ENCODE measurements at regions not wholly inside any gene's neighbourhood (a gene's known extent, or its start where the extent isn't known, plus 50 kb on each side); places are given as distances from the start of the nearest gene placed in this dataset.

- ChIA-PET POLR2A (no interaction called here), CTCF (no interaction called here)
- no peak overlapping the region for H3K27ac Mint-ChIP-seq
- Histone ChIP-seq H3K4me3 (ENCODE audit: low read length) (no peak overlapping the region), H3K27ac (ENCODE audit: low read depth, low read length) (no peak overlapping the region), H3K36me3 (ENCODE audit: control insufficient read depth in 2 of 3, insufficient read depth in 3 of 3, low read length in 3 of 3) (no peaks in the 10 kb centered on the region), H3K9me3 (ENCODE audit: control insufficient read depth in 2 of 3, low read length in 3 of 3) (no peaks in the 10 kb centered on the region), H3K27me3 (ENCODE audit: control insufficient read depth in 2 of 2, insufficient read depth in 2 of 2, low read length in 2 of 2) (no peaks in the 10 kb centered on the region), H3K4me1 (ENCODE audit: control insufficient read depth in 2 of 2, insufficient read depth in 2 of 2, low read length in 2 of 2) (no peaks in the 10 kb centered on the region)
- peaks cover 0 to 50% (median 4%) of the 10 kb centered on the region in 5 donors for H3K27me3 Mint-ChIP-seq
- H3K4me3 Mint-ChIP-seq: no peak overlapping the region
- DNase-seq (no peak), ATAC-seq (no peak)
- peaks cover 0 to 3% (median 0%) of the 10 kb centered on the region in 11 donors for H3K9me3 Mint-ChIP-seq
- intact Hi-C loops (cut with micrococcal nuclease): no loop called here
- peaks cover 0 to 4% (median 0%) of the 10 kb centered on the region in 5 donors for H3K36me3 Mint-ChIP-seq
- peaks cover 4 to 25% (median 11%) of the 10 kb centered on the region in 7 donors for H3K4me1 Mint-ChIP-seq
These were observed 232.3 kb upstream of the RPS6KA3 start for GRCh38 chrX:20498851-20499635.

- POLR2A ChIA-PET: no interaction called here
- intact Hi-C loops (cut with micrococcal nuclease): no loop called here
- Mint-ChIP-seq H3K4me1 (peaks cover 3 to 18% (median 9%) of the 10 kb centered on the region in 7 donors), H3K27me3 (peaks cover 0 to 37% (median 0%) of the 10 kb centered on the region in 5 donors), H3K9me3 (peaks cover 0 to 3% (median 0%) of the 10 kb centered on the region in 11 donors), H3K27ac (no peak overlapping the region), H3K36me3 (no peaks in the 10 kb centered on the region), H3K4me3 (no peak overlapping the region)
- CTCF ChIA-PET: no interaction called here
- Histone ChIP-seq H3K36me3 (ENCODE audit: control insufficient read depth in 2 of 3, insufficient read depth in 3 of 3, low read length in 3 of 3) (no peaks in the 10 kb centered on the region), H3K27me3 (ENCODE audit: control insufficient read depth in 2 of 2, insufficient read depth in 2 of 2, low read length in 2 of 2) (no peaks in the 10 kb centered on the region), H3K4me1 (ENCODE audit: control insufficient read depth in 2 of 2, insufficient read depth in 2 of 2, low read length in 2 of 2) (no peaks in the 10 kb centered on the region), H3K4me3 (ENCODE audit: low read length) (no peak overlapping the region), H3K9me3 (ENCODE audit: control insufficient read depth in 2 of 3, low read length in 3 of 3) (no peaks in the 10 kb centered on the region), H3K27ac (ENCODE audit: low read depth, low read length) (no peak overlapping the region)
- ATAC-seq: no peak
- no peak for DNase-seq
These were observed 228.9 kb upstream of the RPS6KA3 start for GRCh38 chrX:20495575-20495974.

GRCh38 chrX:20488473-20488872 is 221.8 kb upstream of the RPS6KA3 start:
- ATAC-seq (no peak), DNase-seq (no peak)
- Histone ChIP-seq H3K27me3 (ENCODE audit: control insufficient read depth in 2 of 2, insufficient read depth in 2 of 2, low read length in 2 of 2) (no peaks in the 10 kb centered on the region), H3K4me1 (ENCODE audit: control insufficient read depth in 2 of 2, insufficient read depth in 2 of 2, low read length in 2 of 2) (no peaks in the 10 kb centered on the region), H3K9me3 (ENCODE audit: control insufficient read depth in 2 of 3, low read length in 3 of 3) (no peaks in the 10 kb centered on the region), H3K36me3 (ENCODE audit: control insufficient read depth in 2 of 3, insufficient read depth in 3 of 3, low read length in 3 of 3) (no peaks in the 10 kb centered on the region), H3K4me3 (ENCODE audit: low read length) (no peak overlapping the region), H3K27ac (ENCODE audit: low read depth, low read length) (no peak overlapping the region)
- Mint-ChIP-seq H3K27me3 (peaks cover 0 to 7% (median 0%) of the 10 kb centered on the region in 5 donors), H3K4me3 (no peak overlapping the region), H3K36me3 (no peaks in the 10 kb centered on the region), H3K9me3 (peaks cover 0 to 8% (median 0%) of the 10 kb centered on the region in 11 donors), H3K27ac (no peak overlapping the region), H3K4me1 (peaks cover 0 to 4% (median 0%) of the 10 kb centered on the region in 7 donors)
- CTCF ChIA-PET: no interaction called here
- POLR2A ChIA-PET: no interaction called here
- intact Hi-C loops (cut with micrococcal nuclease): no loop called here

DNA sequence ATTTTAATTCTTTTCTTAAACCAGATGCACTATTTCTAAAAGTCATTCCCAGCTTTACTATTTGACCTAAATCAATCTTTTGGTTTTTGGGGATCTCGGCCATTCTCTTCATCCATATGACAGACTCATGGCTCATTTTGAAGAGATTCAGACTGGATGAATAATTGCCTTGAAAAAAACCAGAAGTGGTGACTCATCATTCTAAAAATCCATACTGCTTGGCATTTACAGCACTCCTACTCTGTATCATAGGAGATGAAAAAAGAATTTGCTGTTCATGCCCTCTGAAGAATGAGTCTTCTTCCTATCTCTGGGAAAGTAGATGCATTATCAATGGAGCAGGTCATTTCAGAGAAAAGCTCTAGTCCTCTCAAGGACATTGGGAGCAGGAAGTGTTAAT is 220.5 kb upstream of the RPS6KA3 start:
- no peak overlapping the region for H3K4me3 Mint-ChIP-seq

GRCh38 chrX:20481632-20482031 is 214.9 kb upstream of the RPS6KA3 start:
- Mint-ChIP-seq H3K9me3 (peaks cover 0 to 8% (median 0%) of the 10 kb centered on the region in 11 donors), H3K27me3 (peaks cover 0 to 29% (median 0%) of the 10 kb centered on the region in 5 donors), H3K4me3 (no peak overlapping the region), H3K36me3 (no peaks in the 10 kb centered on the region), H3K27ac (no peak overlapping the region), H3K4me1 (peaks cover 0 to 2% (median 0%) of the 10 kb centered on the region in 7 donors)
- Histone ChIP-seq H3K27me3 (ENCODE audit: control insufficient read depth in 2 of 2, insufficient read depth in 2 of 2, low read length in 2 of 2) (no peaks in the 10 kb centered on the region), H3K4me1 (ENCODE audit: control insufficient read depth in 2 of 2, insufficient read depth in 2 of 2, low read length in 2 of 2) (no peaks in the 10 kb centered on the region), H3K9me3 (ENCODE audit: control insufficient read depth in 2 of 3, low read length in 3 of 3) (no peaks in the 10 kb centered on the region), H3K36me3 (ENCODE audit: control insufficient read depth in 2 of 3, insufficient read depth in 3 of 3, low read length in 3 of 3) (no peaks in the 10 kb centered on the region), H3K27ac (ENCODE audit: low read depth, low read length) (no peak overlapping the region), H3K4me3 (ENCODE audit: low read length) (no peak overlapping the region)
- DNase-seq: no peak
- CTCF ChIA-PET: interaction anchor here (0.6 kb wide), 2 partner anchors 11 to 419 kb away, joined by 3 to 5 read pairs; no protein-coding TSS in a partner anchor
- POLR2A ChIA-PET: interaction anchor here (0.8 kb wide), 1 partner anchor 541 kb away, joined by 3 read pairs; no protein-coding TSS in a partner anchor
- no peak for ATAC-seq
- intact Hi-C loops (cut with micrococcal nuclease): no loop called here

More for the DNA sequence above, 220.5 kb upstream of the RPS6KA3 start:
- H3K36me3 ChIP-seq (ENCODE audit: control insufficient read depth in 2 of 3, insufficient read depth in 3 of 3, low read length in 3 of 3): no peaks in the 10 kb centered on the region
- no peaks in the 10 kb centered on the region for H3K36me3 Mint-ChIP-seq
- no peaks in the 10 kb centered on the region for H3K27me3 ChIP-seq (ENCODE audit: control insufficient read depth in 2 of 2, insufficient read depth in 2 of 2, low read length in 2 of 2)
- ChIA-PET POLR2A (no interaction called here), CTCF (no interaction called here)
- H3K27me3 Mint-ChIP-seq: peaks cover 0 to 12% (median 0%) of the 10 kb centered on the region in 5 donors
- H3K9me3 Mint-ChIP-seq: peaks cover 0 to 8% (median 0%) of the 10 kb centered on the region in 11 donors
- peaks cover 0 to 5% (median 0%) of the 10 kb centered on the region in 7 donors for H3K4me1 Mint-ChIP-seq
- no peaks in the 10 kb centered on the region for H3K9me3 ChIP-seq (ENCODE audit: control insufficient read depth in 2 of 3, low read length in 3 of 3)
- DNase-seq: no peak
- H3K4me1 ChIP-seq (ENCODE audit: control insufficient read depth in 2 of 2, insufficient read depth in 2 of 2, low read length in 2 of 2): no peaks in the 10 kb centered on the region
- H3K4me3 ChIP-seq (ENCODE audit: low read length): no peak overlapping the region
- H3K27ac Mint-ChIP-seq: no peak overlapping the region
- no peak for ATAC-seq
- no peak overlapping the region for H3K27ac ChIP-seq (ENCODE audit: low read depth, low read length)
- intact Hi-C loops (cut with micrococcal nuclease): no loop called here

DNA sequence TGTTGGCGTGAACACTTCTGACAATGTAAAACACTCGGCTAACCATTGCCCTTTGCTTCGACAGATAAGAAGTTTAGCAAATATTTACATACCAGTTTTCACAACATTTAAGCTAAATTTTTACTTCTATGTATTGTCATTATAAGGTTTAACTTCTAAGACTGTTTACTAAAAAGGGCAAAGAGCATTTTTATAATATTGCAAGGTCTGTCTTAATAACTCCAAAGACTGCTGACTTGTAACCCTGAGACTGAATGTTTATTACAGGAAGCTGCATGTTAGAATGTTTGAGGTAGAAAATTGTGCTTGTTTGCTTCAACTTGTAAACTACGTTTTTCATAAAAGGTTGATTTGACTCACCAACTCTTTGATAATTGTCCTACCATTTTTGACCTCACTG is 213.2 kb upstream of the RPS6KA3 start:
- CTCF ChIA-PET: no interaction called here
- intact Hi-C loops (cut with micrococcal nuclease): no loop called here

DNA sequence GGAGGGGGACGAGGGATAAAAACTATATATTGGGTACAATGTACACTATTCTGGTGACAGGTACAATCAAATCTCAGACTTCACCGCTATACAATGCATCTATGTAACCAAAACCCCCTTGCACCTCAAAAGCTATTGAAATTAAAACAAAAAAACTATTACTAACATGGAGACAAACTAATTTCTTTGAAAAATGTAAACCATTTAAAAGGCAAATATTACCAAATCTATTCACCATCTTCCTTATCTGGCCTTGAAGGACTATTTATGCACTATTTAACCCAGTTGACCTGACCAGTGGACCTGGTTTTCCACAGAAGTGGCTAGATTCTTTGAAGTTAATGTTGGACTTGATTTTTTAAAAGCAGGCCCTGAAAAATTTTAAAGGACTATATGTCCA is 212.3 kb upstream of the RPS6KA3 start:
- no peaks in the 10 kb centered on the region for H3K27me3 ChIP-seq (ENCODE audit: control insufficient read depth in 2 of 2, insufficient read depth in 2 of 2, low read length in 2 of 2)
- intact Hi-C loops (cut with micrococcal nuclease): no loop called here
- Mint-ChIP-seq H3K27me3 (peaks cover 0 to 29% (median 0%) of the 10 kb centered on the region in 5 donors), H3K27ac (no peak overlapping the region), H3K36me3 (no peaks in the 10 kb centered on the region), H3K4me3 (no peak overlapping the region), H3K4me1 (peaks cover 0 to 2% (median 0%) of the 10 kb centered on the region in 7 donors), H3K9me3 (peaks cover 0 to 1% (median 0%) of the 10 kb centered on the region in 11 donors)
- H3K36me3 ChIP-seq (ENCODE audit: control insufficient read depth in 2 of 3, insufficient read depth in 3 of 3, low read length in 3 of 3): no peaks in the 10 kb centered on the region
- H3K4me1 ChIP-seq (ENCODE audit: control insufficient read depth in 2 of 2, insufficient read depth in 2 of 2, low read length in 2 of 2): no peaks in the 10 kb centered on the region
- ChIA-PET POLR2A (no interaction called here), CTCF (no interaction called here)
- no peak overlapping the region for H3K4me3 ChIP-seq (ENCODE audit: low read length)
- DNase-seq (no peak), ATAC-seq (no peak)
- no peak overlapping the region for H3K27ac ChIP-seq (ENCODE audit: low read depth, low read length)
- H3K9me3 ChIP-seq (ENCODE audit: control insufficient read depth in 2 of 3, low read length in 3 of 3): no peaks in the 10 kb centered on the region

More for the DNA sequence above, 213.2 kb upstream of the RPS6KA3 start:
- Mint-ChIP-seq H3K4me1 (peaks cover 0 to 2% (median 0%) of the 10 kb centered on the region in 7 donors), H3K27me3 (peaks cover 0 to 29% (median 0%) of the 10 kb centered on the region in 5 donors), H3K27ac (no peak overlapping the region), H3K36me3 (no peaks in the 10 kb centered on the region), H3K9me3 (peaks cover 0 to 8% (median 0%) of the 10 kb centered on the region in 11 donors), H3K4me3 (no peak overlapping the region)
- Histone ChIP-seq H3K27ac (ENCODE audit: low read depth, low read length) (no peak overlapping the region), H3K9me3 (ENCODE audit: control insufficient read depth in 2 of 3, low read length in 3 of 3) (no peaks in the 10 kb centered on the region), H3K36me3 (ENCODE audit: control insufficient read depth in 2 of 3, insufficient read depth in 3 of 3, low read length in 3 of 3) (no peaks in the 10 kb centered on the region), H3K4me3 (ENCODE audit: low read length) (no peak overlapping the region), H3K27me3 (ENCODE audit: control insufficient read depth in 2 of 2, insufficient read depth in 2 of 2, low read length in 2 of 2) (no peaks in the 10 kb centered on the region), H3K4me1 (ENCODE audit: control insufficient read depth in 2 of 2, insufficient read depth in 2 of 2, low read length in 2 of 2) (no peaks in the 10 kb centered on the region)
- DNase-seq (no peak), ATAC-seq (no peak)
- POLR2A ChIA-PET: no interaction called here
